ENCODE measurements at regions not wholly inside any gene's neighbourhood (a gene's known extent, or its start where the extent isn't known, plus 50 kb on each side); places are given as distances from the start of the nearest gene placed in this dataset.
"Not testable (repeated sequence)": the region's sequence is repeated elsewhere in the genome, so short reads cannot be mapped to it uniquely, and the experiment has no call there.

- Mint-ChIP-seq H3K27ac (no peak overlapping the region), H3K27me3 (peaks cover 28% of the 10 kb centered on the region), H3K4me3 (no peak overlapping the region), H3K36me3 (ENCODE audit: low read depth) (no peaks in the 10 kb centered on the region), H3K4me1 (no peaks in the 10 kb centered on the region)
- ATAC-seq (no peak), DNase-seq (no peak)
- H3K9me3 ChIP-seq (ENCODE audit: control insufficient read depth, low read length, poor library complexity, severe bottlenecking): no peaks in the 10 kb centered on the region
These were observed 208.3 kb upstream of the PELI2 start for GRCh38 chr14:55909879-55910278.

- H3K4me1 Mint-ChIP-seq: no peaks in the 10 kb centered on the region
- ATAC-seq: no peak
- DNase-seq: no peak
- H3K9me3 ChIP-seq (ENCODE audit: control insufficient read depth, low read length, poor library complexity, severe bottlenecking): no peaks in the 10 kb centered on the region
- H3K36me3 Mint-ChIP-seq (ENCODE audit: low read depth): no peaks in the 10 kb centered on the region
- no peak overlapping the region for H3K27ac Mint-ChIP-seq
- H3K27me3 Mint-ChIP-seq: peaks cover 29% of the 10 kb centered on the region
- H3K4me3 Mint-ChIP-seq: no peak overlapping the region
These were observed 207.5 kb upstream of the PELI2 start for GRCh38 chr14:55910601-55911243.

GRCh38 chr14:55911776-55912175 lies 206.4 kb upstream of the PELI2 start:
- Mint-ChIP-seq H3K27ac (no peak overlapping the region), H3K4me1 (no peaks in the 10 kb centered on the region)
- no peak for ATAC-seq

GRCh38 chr14:55912344-55912743 lies 205.9 kb upstream of the PELI2 start:
- Mint-ChIP-seq H3K4me3 (no peak overlapping the region), H3K27ac (no peak overlapping the region), H3K36me3 (ENCODE audit: low read depth) (no peaks in the 10 kb centered on the region), H3K4me1 (no peaks in the 10 kb centered on the region), H3K27me3 (peaks cover 34% of the 10 kb centered on the region)
- H3K9me3 ChIP-seq (ENCODE audit: control insufficient read depth, low read length, poor library complexity, severe bottlenecking): no peaks in the 10 kb centered on the region
- ATAC-seq: no peak
- DNase-seq: no peak

More at GRCh38 chr14:55911776-55912175, 206.4 kb upstream of the PELI2 start:
- H3K9me3 ChIP-seq (ENCODE audit: control insufficient read depth, low read length, poor library complexity, severe bottlenecking): no peaks in the 10 kb centered on the region
- Mint-ChIP-seq H3K36me3 (ENCODE audit: low read depth) (no peaks in the 10 kb centered on the region), H3K27me3 (peaks cover 29% of the 10 kb centered on the region), H3K4me3 (no peak overlapping the region)
- no peak for DNase-seq

- Mint-ChIP-seq H3K4me3 (no peak overlapping the region), H3K36me3 (ENCODE audit: low read depth) (no peaks in the 10 kb centered on the region), H3K4me1 (no peaks in the 10 kb centered on the region), H3K27ac (no peak overlapping the region), H3K27me3 (peaks cover 34% of the 10 kb centered on the region)
- ATAC-seq (no peak), DNase-seq (no peak)
- H3K9me3 ChIP-seq (ENCODE audit: control insufficient read depth, low read length, poor library complexity, severe bottlenecking): no peaks in the 10 kb centered on the region
These were observed 204.7 kb upstream of the PELI2 start for GRCh38 chr14:55913324-55914025.

GRCh38 chr14:55914771-55915170 lies 203.4 kb upstream of the PELI2 start:
- Mint-ChIP-seq H3K27ac (no peak overlapping the region), H3K4me3 (no peak overlapping the region), H3K27me3 (peaks cover 33% of the 10 kb centered on the region), H3K4me1 (no peaks in the 10 kb centered on the region), H3K36me3 (ENCODE audit: low read depth) (no peaks in the 10 kb centered on the region)
- no peak for DNase-seq
- no peak for ATAC-seq
- H3K9me3 ChIP-seq (ENCODE audit: control insufficient read depth, low read length, poor library complexity, severe bottlenecking): no peaks in the 10 kb centered on the region

GRCh38 chr14:55915456-55915855 lies 202.8 kb upstream of the PELI2 start:
- H3K4me3 Mint-ChIP-seq: no peak overlapping the region
- no peaks in the 10 kb centered on the region for H3K36me3 Mint-ChIP-seq (ENCODE audit: low read depth)
- DNase-seq: no peak
- H3K27ac Mint-ChIP-seq: no peak overlapping the region
- H3K9me3 ChIP-seq (ENCODE audit: control insufficient read depth, low read length, poor library complexity, severe bottlenecking): no peaks in the 10 kb centered on the region
- no peak for ATAC-seq
- H3K27me3 Mint-ChIP-seq: peaks cover 28% of the 10 kb centered on the region
- no peaks in the 10 kb centered on the region for H3K4me1 Mint-ChIP-seq

- H3K9me3 ChIP-seq (ENCODE audit: control insufficient read depth, low read length, poor library complexity, severe bottlenecking); H3K4me3 Mint-ChIP-seq; H3K27ac Mint-ChIP-seq; H3K27me3 Mint-ChIP-seq; H3K4me1 Mint-ChIP-seq; DNase-seq; ATAC-seq; H3K36me3 Mint-ChIP-seq (ENCODE audit: low read depth): not testable (repeated sequence)
These were observed 198.4 kb upstream of the PELI2 start for GRCh38 chr14:55919800-55920199.

GRCh38 chr14:55921511-55921910 lies 196.7 kb upstream of the PELI2 start:
- no peak overlapping the region for H3K27ac Mint-ChIP-seq
- no peaks in the 10 kb centered on the region for H3K9me3 ChIP-seq (ENCODE audit: control insufficient read depth, low read length, poor library complexity, severe bottlenecking)
- no peaks in the 10 kb centered on the region for H3K36me3 Mint-ChIP-seq (ENCODE audit: low read depth)
- ATAC-seq (no peak), DNase-seq (no peak)
- no peak overlapping the region for H3K4me3 Mint-ChIP-seq
- no peaks in the 10 kb centered on the region for H3K4me1 Mint-ChIP-seq
- peaks cover 4% of the 10 kb centered on the region for H3K27me3 Mint-ChIP-seq

GRCh38 chr14:55926007-55926406 lies 192.2 kb upstream of the PELI2 start:
- Mint-ChIP-seq H3K4me3 (no peak overlapping the region), H3K27ac (no peak overlapping the region), H3K36me3 (ENCODE audit: low read depth) (no peaks in the 10 kb centered on the region), H3K4me1 (peaks cover 2% of the 10 kb centered on the region), H3K27me3 (peaks cover 7% of the 10 kb centered on the region)
- DNase-seq: no peak
- no peak for ATAC-seq
- H3K9me3 ChIP-seq (ENCODE audit: control insufficient read depth, low read length, poor library complexity, severe bottlenecking): no peaks in the 10 kb centered on the region

GRCh38 chr14:55927028-55927427 lies 191.2 kb upstream of the PELI2 start:
- Mint-ChIP-seq H3K27me3 (peaks cover 9% of the 10 kb centered on the region), H3K27ac (no peak overlapping the region), H3K36me3 (ENCODE audit: low read depth) (no peaks in the 10 kb centered on the region), H3K4me1 (peaks cover 2% of the 10 kb centered on the region), H3K4me3 (no peak overlapping the region)
- DNase-seq: no peak
- no peak for ATAC-seq
- no peaks in the 10 kb centered on the region for H3K9me3 ChIP-seq (ENCODE audit: control insufficient read depth, low read length, poor library complexity, severe bottlenecking)

- H3K4me1 Mint-ChIP-seq: peaks cover 2% of the 10 kb centered on the region
- H3K9me3 ChIP-seq (ENCODE audit: control insufficient read depth, low read length, poor library complexity, severe bottlenecking): no peaks in the 10 kb centered on the region
- H3K4me3 Mint-ChIP-seq: no peak overlapping the region
- H3K27ac Mint-ChIP-seq: no peak overlapping the region
- no peaks in the 10 kb centered on the region for H3K36me3 Mint-ChIP-seq (ENCODE audit: low read depth)
- DNase-seq (no peak), ATAC-seq (no peak)
- peaks cover 13% of the 10 kb centered on the region for H3K27me3 Mint-ChIP-seq
These were observed 189.9 kb upstream of the PELI2 start for GRCh38 chr14:55928276-55928675.

- no peaks in the 10 kb centered on the region for H3K9me3 ChIP-seq (ENCODE audit: control insufficient read depth, low read length, poor library complexity, severe bottlenecking)
- Mint-ChIP-seq H3K27me3 (peaks cover 13% of the 10 kb centered on the region), H3K4me1 (peaks cover 2% of the 10 kb centered on the region), H3K27ac (no peak overlapping the region), H3K4me3 (no peak overlapping the region), H3K36me3 (ENCODE audit: low read depth) (no peaks in the 10 kb centered on the region)
- no peak for DNase-seq
- ATAC-seq: no peak
These were observed 189.1 kb upstream of the PELI2 start for GRCh38 chr14:55929136-55929535.
